HEK293T (cell line): ENCODE measurements at regions not wholly inside any gene's neighbourhood (a gene's known extent, or its start where the extent isn't known, plus 50 kb on each side); places are given as distances from the start of the nearest gene placed in this dataset.

ENCODE experiments used
- CTCF ChIA-PET: fragments of 350-600 bp; formaldehyde crosslinking; extraction: SDS; loops from one replicate; lab custom pipeline; 2021; ENCODE audit warnings: antibody characterized with exemption, inconsistent platforms; lab: Yijun Ruan, JAX
- POLR2A ChIA-PET: fragments of 350-600 bp; formaldehyde crosslinking; extraction: SDS; loops from one replicate; lab custom pipeline; 2020; ENCODE audit warnings: antibody characterized with exemption, inconsistent platforms; lab: Yijun Ruan, JAX
- DNase-seq: peaks from one replicate; pipeline ENCODE4 v3.0.0; 2012; ENCODE audit warnings: mixed read lengths; ENCODE audit errors: extremely low spot score
- ARNT ChIP-seq: fragments of 450-650 bp; IDR thresholded peaks from 2 replicates; pipeline ENCODE4 v1.6.1; 2017; ENCODE audit warnings: mild to moderate bottlenecking
- BHLHE40 ChIP-seq: fragments of 450-650 bp; IDR thresholded peaks from 2 replicates; pipeline ENCODE4 v1.6.1; 2016; ENCODE audit warnings: mild to moderate bottlenecking, moderate library complexity, borderline replicate concordance
- CTBP1 ChIP-seq: fragments of 450-650 bp; IDR thresholded peaks from 2 replicates; pipeline ENCODE4 v1.6.1; 2016; ENCODE audit warnings: borderline replicate concordance
- ELF4 ChIP-seq: fragments of 450-650 bp; IDR thresholded peaks from 2 replicates; pipeline ENCODE4 v1.6.1; 2017; ENCODE audit warnings: antibody characterized with exemption
- FOXA1 ChIP-seq: fragments of 450-650 bp; IDR thresholded peaks from 2 replicates; pipeline ENCODE4 v1.6.1; 2016; ENCODE audit warnings: mild to moderate bottlenecking
- FOXK2 ChIP-seq: fragments of 450-650 bp; IDR thresholded peaks from 2 replicates; pipeline ENCODE4 v1.6.1; 2016; ENCODE audit warnings: mild to moderate bottlenecking
- FOXM1 ChIP-seq: fragments of 450-650 bp; IDR thresholded peaks from 2 replicates; pipeline ENCODE4 v1.6.1; 2017; ENCODE audit warnings: mild to moderate bottlenecking, borderline replicate concordance
- HDGF ChIP-seq: fragments of 450-650 bp; IDR thresholded peaks from 2 replicates; pipeline ENCODE4 v1.6.1; 2017; ENCODE audit warnings: antibody characterized with exemption, borderline replicate concordance
- L3MBTL2 ChIP-seq: fragments of 450-650 bp; conservative IDR thresholded peaks from 2 replicates; pipeline ENCODE4 v1.6.1; 2016; ENCODE audit warnings: mild to moderate bottlenecking
- LEF1 ChIP-seq: fragments of 450-650 bp; IDR thresholded peaks from 2 replicates; pipeline ENCODE4 v1.6.1; 2017; ENCODE audit warnings: mild to moderate bottlenecking, borderline replicate concordance
- NFRKB ChIP-seq: fragments of 450-650 bp; IDR thresholded peaks from 2 replicates; pipeline ENCODE4 v1.6.1; 2016; ENCODE audit warnings: mild to moderate bottlenecking, moderate library complexity
- PKNOX1 ChIP-seq: fragments of 450-650 bp; IDR thresholded peaks from 2 replicates; pipeline ENCODE4 v1.6.1; 2016
- SP1 ChIP-seq: fragments of 450-650 bp; IDR thresholded peaks from 2 replicates; pipeline ENCODE4 v1.6.1; 2017
- SUZ12 ChIP-seq: fragments of 450-650 bp; IDR thresholded peaks from 2 replicates; pipeline ENCODE4 v1.6.1; 2016; ENCODE audit warnings: mild to moderate bottlenecking
- TARDBP ChIP-seq: fragments of 450-650 bp; IDR thresholded peaks from 2 replicates; pipeline ENCODE4 v1.6.1; 2016
- ZNF384 ChIP-seq: fragments of 450-650 bp; IDR thresholded peaks from 2 replicates; pipeline ENCODE4 v1.6.1; 2016

GRCh38 chr10:21019436-21019835 lies 122.3 kb upstream of the NEBL start:
- DNase-seq: no peak
- POLR2A ChIA-PET: no interaction called here
- CTCF ChIA-PET: no interaction called here
- TF ChIP-seq BHLHE40 (no peak), FOXA1 (no peak)

DNA sequence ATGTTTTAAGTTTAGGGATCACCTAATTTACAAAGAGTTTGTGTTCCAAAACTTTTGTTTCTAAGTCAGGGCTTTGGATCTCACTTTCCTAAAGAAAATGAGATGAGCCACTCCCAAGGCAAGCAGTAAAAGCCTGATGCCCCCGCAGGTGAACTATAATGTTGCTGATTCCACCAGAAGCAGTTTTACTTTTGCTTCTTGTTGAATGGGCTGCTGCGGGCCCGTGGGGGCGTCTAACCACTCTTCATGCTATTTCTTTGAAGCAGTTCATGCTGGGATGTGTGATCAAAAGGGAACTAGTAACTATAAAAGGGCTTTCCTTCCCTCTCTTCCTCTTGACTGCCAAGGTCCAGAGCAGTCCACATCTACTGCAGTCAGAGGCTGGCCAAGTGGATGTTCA lies 118.7 kb upstream of the NEBL start:
- TF ChIP-seq LEF1: no peak
- TF ChIP-seq PKNOX1: no peak
- no peak for TF ChIP-seq FOXM1
- no peak for TF ChIP-seq SP1
- TF ChIP-seq ZNF384: no peak
- no peak for TF ChIP-seq ELF4
- TF ChIP-seq NFRKB: no peak
- no peak for TF ChIP-seq L3MBTL2
- TF ChIP-seq FOXA1: no peak
- TF ChIP-seq FOXK2: no peak
- no peak for TF ChIP-seq CTBP1
- no peak for TF ChIP-seq BHLHE40
- no peak for TF ChIP-seq SUZ12
- TF ChIP-seq ARNT: no peak
- no peak for TF ChIP-seq HDGF
- no peak for TF ChIP-seq TARDBP
- ChIA-PET POLR2A (no interaction called here), CTCF (no interaction called here)
- no peak for DNase-seq

- DNase-seq: no peak
- TF ChIP-seq L3MBTL2 (no peak), HDGF (no peak), FOXK2 (no peak), BHLHE40 (no peak), SUZ12 (no peak), PKNOX1 (no peak), FOXA1 (no peak), CTBP1 (no peak)
- ChIA-PET POLR2A (no interaction called here), CTCF (no interaction called here)
These were observed 117.0 kb upstream of the NEBL start for GRCh38 chr10:21014141-21014540.

DNA sequence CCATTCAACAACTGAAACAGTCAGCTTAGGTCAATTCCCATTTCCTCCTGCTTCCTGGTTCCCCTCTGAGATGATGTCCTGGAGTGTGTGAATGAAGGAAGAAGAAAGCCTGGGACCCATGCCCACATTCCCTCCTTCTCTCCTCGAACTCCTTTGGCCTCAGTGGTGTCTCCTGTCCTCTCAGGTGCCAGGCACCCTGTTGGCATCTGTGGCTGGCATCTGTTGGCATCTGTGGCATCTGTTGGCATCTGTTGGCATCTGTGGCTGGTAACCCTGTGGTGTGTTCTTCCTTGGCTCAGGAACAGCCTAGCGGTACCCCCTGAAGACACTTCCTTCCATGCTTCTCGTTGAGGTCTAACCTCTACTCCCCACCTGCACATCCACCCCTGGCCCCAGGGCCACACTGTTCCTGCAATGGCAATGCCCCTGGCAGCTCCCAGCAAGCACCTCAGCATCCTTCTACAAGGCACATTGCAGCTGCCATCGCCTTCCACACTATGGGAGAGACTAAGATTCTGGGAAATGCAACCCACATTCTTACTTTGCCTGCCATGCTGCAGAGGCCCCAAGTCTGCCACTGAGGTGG lies 114.4 kb upstream of the NEBL start:
- CTCF ChIA-PET: no interaction called here
- POLR2A ChIA-PET: no interaction called here
- DNase-seq: no peak
- no peak for TF ChIP-seq NFRKB

DNA sequence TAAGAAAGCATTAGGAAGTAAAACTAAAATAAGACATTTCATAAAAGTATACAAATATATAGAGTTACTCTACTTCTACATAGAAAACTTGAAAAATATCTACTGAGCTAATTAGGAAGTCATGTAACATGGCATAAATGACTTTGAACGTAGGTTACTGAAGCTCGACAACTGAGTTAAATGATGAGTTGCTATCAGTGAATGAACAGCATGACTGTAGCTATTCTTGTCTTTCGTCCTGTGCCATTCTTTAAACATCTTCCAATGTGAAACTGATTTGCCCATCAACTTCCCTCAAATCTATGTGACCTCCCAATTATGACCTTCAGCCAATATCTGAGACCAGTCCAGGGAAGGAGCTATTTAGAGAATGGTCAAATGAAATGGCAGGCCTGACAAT lies 113.5 kb upstream of the NEBL start:
- TF ChIP-seq BHLHE40: no peak
- no peak for TF ChIP-seq ZNF384
- no peak for TF ChIP-seq ELF4
- no peak for TF ChIP-seq SUZ12
- POLR2A ChIA-PET: no interaction called here

DNA sequence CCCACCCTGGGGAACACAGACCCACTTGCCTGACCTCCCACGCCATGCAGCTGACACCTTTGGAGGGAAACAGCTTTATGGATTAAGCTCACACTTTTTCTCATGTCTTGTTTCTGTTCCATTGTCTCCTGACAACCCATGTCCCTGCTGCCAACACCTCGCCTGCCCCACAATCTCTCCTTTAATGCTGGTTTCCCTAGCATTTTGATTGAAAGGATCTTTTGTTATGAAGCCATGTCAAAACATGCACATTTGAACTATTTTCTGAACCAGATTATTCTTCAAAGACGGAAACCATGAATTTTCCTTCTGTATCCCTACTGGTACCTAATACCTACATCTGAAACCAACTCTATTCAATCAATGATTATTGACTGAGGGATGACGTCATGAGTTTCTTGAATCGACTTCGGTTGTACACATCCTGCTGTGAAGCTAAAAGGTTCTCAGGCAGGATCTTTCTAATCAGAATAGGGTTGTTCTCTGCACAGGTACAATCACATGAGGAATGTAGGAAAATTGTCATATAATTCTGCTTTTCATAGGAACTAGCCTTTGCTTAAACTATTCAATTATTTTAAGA lies 106.2 kb upstream of the NEBL start:
- TF ChIP-seq ZNF384: no peak
- TF ChIP-seq HDGF: no peak
- TF ChIP-seq BHLHE40: no peak
- no peak for TF ChIP-seq NFRKB
- no peak for TF ChIP-seq CTBP1
- TF ChIP-seq FOXM1: no peak
- no peak for TF ChIP-seq FOXA1
- TF ChIP-seq SUZ12: no peak
- no peak for TF ChIP-seq L3MBTL2
- no peak for TF ChIP-seq TARDBP
- no peak for TF ChIP-seq LEF1
- no peak for TF ChIP-seq SP1
- no peak for TF ChIP-seq ELF4
- TF ChIP-seq ARNT: no peak
- no peak for TF ChIP-seq FOXK2
- no peak for TF ChIP-seq PKNOX1
- ChIA-PET CTCF (interaction anchor here (0.6 kb wide), 1 partner anchor 51 kb away, joined by 5 read pairs; no protein-coding TSS in a partner anchor), POLR2A (no interaction called here)
- DNase-seq: no peak

More for the DNA sequence above, 113.5 kb upstream of the NEBL start:
- CTCF ChIA-PET: no interaction called here
- DNase-seq: no peak

DNA sequence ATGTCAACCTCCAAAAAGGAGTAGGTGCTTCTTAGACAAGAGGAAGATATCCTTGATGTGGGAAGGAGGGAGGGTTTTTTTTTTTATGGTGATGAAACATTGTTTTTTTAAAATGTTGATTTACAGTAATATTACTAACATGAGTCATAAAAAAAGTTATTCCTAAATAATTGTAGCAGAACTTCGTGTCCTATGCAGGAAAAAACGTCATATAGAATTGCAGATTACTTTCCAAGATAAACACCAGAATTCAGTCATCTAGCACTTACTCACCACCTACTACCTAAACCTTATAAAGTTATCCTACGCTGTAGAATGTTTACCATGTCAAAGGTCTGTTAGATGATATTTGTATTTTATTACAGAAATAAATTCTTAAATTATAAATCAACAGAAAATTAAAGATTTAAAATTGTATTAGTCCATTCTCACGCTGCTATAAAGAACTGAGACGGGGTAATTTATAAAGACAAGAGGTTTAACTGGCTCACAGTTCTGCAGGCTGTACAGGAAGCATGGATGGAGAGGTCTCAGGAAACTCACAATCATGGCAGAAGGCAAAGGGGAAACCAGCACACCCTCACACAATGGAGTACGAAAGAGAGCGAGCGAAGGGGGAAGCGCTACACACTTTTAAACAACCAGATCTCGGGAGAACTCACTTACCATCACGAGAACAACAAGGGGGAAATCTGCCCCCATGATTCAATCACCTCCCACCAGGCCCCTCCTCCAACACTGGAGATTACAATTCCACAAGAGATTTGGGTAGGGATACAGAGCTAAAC lies 105.2 kb upstream of the NEBL start:
- TF ChIP-seq HDGF (no peak), CTBP1 (no peak), ARNT (no peak), ELF4 (no peak), TARDBP (no peak), SP1 (no peak), PKNOX1 (no peak), ZNF384 (no peak), BHLHE40 (no peak), FOXM1 (no peak), L3MBTL2 (no peak)
- ChIA-PET POLR2A (no interaction called here), CTCF (no interaction called here)
- DNase-seq: no peak
